ENCODE measurements at regions not wholly inside any gene's neighbourhood (a gene's known extent, or its start where the extent isn't known, plus 50 kb on each side); places are given as distances from the start of the nearest gene placed in this dataset.
"Not testable (repeated sequence)": the region's sequence is repeated elsewhere in the genome, so short reads cannot be mapped to it uniquely, and the experiment has no call there.

- H3K4me1 Mint-ChIP-seq, result peaks cover 0 to 9% of the 10 kb centered on the region in 2 donors
- no peak for DNase-seq
- H3K4me3 Mint-ChIP-seq, result no peak overlapping the region
- H3K27ac Mint-ChIP-seq, result no peak overlapping the region
- peaks cover 0 to 3% (median 2%) of the 10 kb centered on the region in 3 donors for H3K27me3 Mint-ChIP-seq (ENCODE audit: low read depth in 3 of 3)
- no peaks in the 10 kb centered on the region for H3K9me3 Mint-ChIP-seq
- peaks cover 0 to 3% (median 0%) of the 10 kb centered on the region in 3 donors for H3K36me3 Mint-ChIP-seq
Measured at GRCh38 chr3:187808527-187808895, 63.2 kb upstream of the BCL6 start.

GRCh38 chr3:187809612-187809991 is 64.3 kb upstream of the BCL6 start:
- H3K27ac Mint-ChIP-seq, result peak overlapping the region in 1 of 6 donors; percentile 40
- H3K4me3 Mint-ChIP-seq, result no peak overlapping the region
- no peak for DNase-seq
- peaks cover 0 to 3% (median 2%) of the 10 kb centered on the region in 3 donors for H3K27me3 Mint-ChIP-seq (ENCODE audit: low read depth in 3 of 3)
- peaks cover 0 to 9% of the 10 kb centered on the region in 2 donors for H3K4me1 Mint-ChIP-seq
- peaks cover 0 to 3% (median 0%) of the 10 kb centered on the region in 3 donors for H3K36me3 Mint-ChIP-seq
- no peaks in the 10 kb centered on the region for H3K9me3 Mint-ChIP-seq

- no peak overlapping the region for H3K4me3 Mint-ChIP-seq
- H3K27me3 Mint-ChIP-seq (ENCODE audit: low read depth in 3 of 3), result peaks cover 0 to 3% (median 2%) of the 10 kb centered on the region in 3 donors
- H3K4me1 Mint-ChIP-seq, result peaks cover 0 to 9% of the 10 kb centered on the region in 2 donors
- no peak for DNase-seq
- peak overlapping the region in 1 of 6 donors; percentile 40 for H3K27ac Mint-ChIP-seq
- H3K9me3 Mint-ChIP-seq, result no peaks in the 10 kb centered on the region
- peaks cover 0 to 3% (median 0%) of the 10 kb centered on the region in 3 donors for H3K36me3 Mint-ChIP-seq
Measured at GRCh38 chr3:187810021-187810446, 64.8 kb upstream of the BCL6 start.

GRCh38 chr3:187811585-187812250 is 66.5 kb upstream of the BCL6 start:
- Mint-ChIP-seq H3K27ac (no peak overlapping the region), H3K27me3 (ENCODE audit: low read depth in 3 of 3) (peaks cover 0 to under 1% (median 0%) of the 10 kb centered on the region in 3 donors)

GRCh38 chr3:187812496-187812895 is 67.2 kb upstream of the BCL6 start:
- Mint-ChIP-seq H3K9me3 (no peaks in the 10 kb centered on the region), H3K27ac (no peak overlapping the region), H3K27me3 (ENCODE audit: low read depth in 3 of 3) (peaks cover 0 to 3% (median 0%) of the 10 kb centered on the region in 3 donors), H3K4me1 (peaks cover 0 to 9% of the 10 kb centered on the region in 2 donors), H3K4me3 (no peak overlapping the region), H3K36me3 (peaks cover 0 to 1% (median 0%) of the 10 kb centered on the region in 3 donors)
- DNase-seq, result no peak

More at GRCh38 chr3:187811585-187812250, 66.5 kb upstream of the BCL6 start:
- H3K9me3 Mint-ChIP-seq, result no peaks in the 10 kb centered on the region
- DNase-seq, result no peak
- H3K36me3 Mint-ChIP-seq, result no peaks in the 10 kb centered on the region
- H3K4me1 Mint-ChIP-seq, result peaks cover 0 to 9% of the 10 kb centered on the region in 2 donors
- H3K4me3 Mint-ChIP-seq, result no peak overlapping the region

- peaks cover 0 to 5% (median 4%) of the 10 kb centered on the region in 3 donors for H3K36me3 Mint-ChIP-seq
- no peak overlapping the region for H3K27ac Mint-ChIP-seq
- H3K27me3 Mint-ChIP-seq (ENCODE audit: low read depth in 3 of 3), result peaks cover 0 to 3% (median 2%) of the 10 kb centered on the region in 3 donors
- DNase-seq, result no peak
- H3K4me1 Mint-ChIP-seq, result peaks cover 0 to 9% of the 10 kb centered on the region in 2 donors
- H3K4me3 Mint-ChIP-seq, result no peak overlapping the region
- no peaks in the 10 kb centered on the region for H3K9me3 Mint-ChIP-seq
Measured at GRCh38 chr3:187813198-187813597, 67.9 kb upstream of the BCL6 start.

GRCh38 chr3:187817766-187818165 is 72.5 kb upstream of the BCL6 start:
- not testable (repeated sequence) for H3K27me3 Mint-ChIP-seq (ENCODE audit: low read depth in 3 of 3); H3K36me3 Mint-ChIP-seq; H3K27ac Mint-ChIP-seq; DNase-seq; H3K4me3 Mint-ChIP-seq; H3K9me3 Mint-ChIP-seq
- H3K4me1 Mint-ChIP-seq, result peaks cover 17 to 19% of the 10 kb centered on the region in 2 donors

GRCh38 chr3:187821616-187822317 is 76.5 kb upstream of the BCL6 start:
- peaks cover 23 to 30% of the 10 kb centered on the region in 2 donors for H3K4me1 Mint-ChIP-seq
- H3K9me3 Mint-ChIP-seq, result peaks cover 0 to 1% (median 0%) of the 10 kb centered on the region in 6 donors
- H3K36me3 Mint-ChIP-seq, result peaks cover 4 to 5% (median 4%) of the 10 kb centered on the region in 3 donors
- H3K27ac Mint-ChIP-seq, result peak overlapping the region; percentile 77 to 96 (median 80)
- peaks cover 0 to 5% (median 2%) of the 10 kb centered on the region in 3 donors for H3K27me3 Mint-ChIP-seq (ENCODE audit: low read depth in 3 of 3)
- peak overlapping the region; percentile 27 to 50 (median 35) for H3K4me3 Mint-ChIP-seq
- DNase-seq, result no peak

GRCh38 chr3:187822402-187822801 is 77.1 kb upstream of the BCL6 start:
- Mint-ChIP-seq H3K36me3 (peaks cover 4% of the 10 kb centered on the region in 3 donors), H3K27ac (peak overlapping the region; percentile 77 to 96 (median 80)), H3K27me3 (ENCODE audit: low read depth in 3 of 3) (peaks cover 0 to 3% (median 2%) of the 10 kb centered on the region in 3 donors), H3K4me1 (peaks cover 23 to 30% of the 10 kb centered on the region in 2 donors), H3K4me3 (peak overlapping the region; percentile 27 to 50 (median 35)), H3K9me3 (peaks cover 0 to 1% (median 0%) of the 10 kb centered on the region in 6 donors)
- DNase-seq, result peak; percentile 60 to 71 (median 66)

GRCh38 chr3:187823746-187824145 is 78.5 kb upstream of the BCL6 start:
- H3K27ac Mint-ChIP-seq, result peak overlapping the region in 2 of 6 donors; percentile 28 to 79
- H3K36me3 Mint-ChIP-seq, result peaks cover 0 to 4% (median 0%) of the 10 kb centered on the region in 3 donors
- no peak overlapping the region for H3K4me3 Mint-ChIP-seq
- H3K27me3 Mint-ChIP-seq (ENCODE audit: low read depth in 3 of 3), result peaks cover 0 to 2% (median under 1%) of the 10 kb centered on the region in 3 donors
- no peak for DNase-seq
- H3K9me3 Mint-ChIP-seq, result no peaks in the 10 kb centered on the region
- peaks cover 34 to 41% of the 10 kb centered on the region in 2 donors for H3K4me1 Mint-ChIP-seq

- Mint-ChIP-seq H3K9me3 (no peaks in the 10 kb centered on the region), H3K27ac (peak overlapping the region in 3 of 6 donors; percentile 3 to 88 (median 87)), H3K36me3 (peaks cover 0 to 3% (median 0%) of the 10 kb centered on the region in 3 donors), H3K4me3 (no peak overlapping the region), H3K27me3 (ENCODE audit: low read depth in 3 of 3) (peaks cover 0 to 6% (median 5%) of the 10 kb centered on the region in 3 donors), H3K4me1 (peaks cover 36 to 55% of the 10 kb centered on the region in 2 donors)
- no peak for DNase-seq
Measured at GRCh38 chr3:187827723-187828122, 82.5 kb upstream of the BCL6 start.

GRCh38 chr3:187828579-187829452 is 83.5 kb upstream of the BCL6 start:
- Mint-ChIP-seq H3K27ac (peak overlapping the region; percentile 85 to 95 (median 88)), H3K9me3 (no peaks in the 10 kb centered on the region), H3K4me1 (peaks cover 30 to 45% of the 10 kb centered on the region in 2 donors), H3K27me3 (ENCODE audit: low read depth in 3 of 3) (peaks cover 1 to 6% (median 3%) of the 10 kb centered on the region in 3 donors), H3K36me3 (no peaks in the 10 kb centered on the region), H3K4me3 (peak overlapping the region; percentile 47 to 77 (median 56))
- peak; percentile 70 to 81 (median 80) for DNase-seq

- no peak for DNase-seq
- Mint-ChIP-seq H3K4me1 (peaks cover 30 to 45% of the 10 kb centered on the region in 2 donors), H3K36me3 (peaks cover 0 to 6% (median 0%) of the 10 kb centered on the region in 3 donors), H3K4me3 (peak overlapping the region in 3 of 5 donors; percentile 10 to 40 (median 39)), H3K9me3 (peaks cover 0 to 7% (median under 1%) of the 10 kb centered on the region in 6 donors), H3K27me3 (ENCODE audit: low read depth in 3 of 3) (peaks cover 4 to 6% (median 5%) of the 10 kb centered on the region in 3 donors), H3K27ac (peak overlapping the region; percentile 2 to 87 (median 78))
Measured at GRCh38 chr3:187830181-187830580, 84.9 kb upstream of the BCL6 start.

Measured in immature natural killer cell (primary cell).